HUES48 (cell line): ENCODE measurements at regions not wholly inside any gene's neighbourhood (a gene's known extent, or its start where the extent isn't known, plus 50 kb on each side); places are given as distances from the start of the nearest gene placed in this dataset.

ENCODE experiments used
- H3K27ac ChIP-seq: one replicate; pipeline ENCODE4 v1.7.0; 2013; ENCODE audit warnings: low read depth, low read length, inconsistent platforms
- H3K27me3 ChIP-seq: 2 replicates; pipeline ENCODE4 v1.6.1; 2013; ENCODE audit warnings: mild to moderate bottlenecking, low read length; ENCODE audit not compliant: control insufficient read depth, insufficient read depth
- H3K36me3 ChIP-seq: 2 replicates; pipeline ENCODE4 v1.6.1; 2013; ENCODE audit warnings: low read length; ENCODE audit not compliant: control insufficient read depth, insufficient read depth
- H3K4me1 ChIP-seq: 2 replicates; pipeline ENCODE4 v1.6.1; 2013; ENCODE audit warnings: mild to moderate bottlenecking, low read length; ENCODE audit not compliant: control insufficient read depth, insufficient read depth
- H3K4me3 ChIP-seq: 2 replicates; pipeline ENCODE4 v1.5.1; 2013; ENCODE audit warnings: mild to moderate bottlenecking, low read depth, low read length
- H3K9ac ChIP-seq: 2 replicates; pipeline ENCODE4 v1.6.1; 2013; ENCODE audit warnings: mild to moderate bottlenecking, low read depth, low read length, moderate library complexity
- H3K9me3 ChIP-seq: 2 replicates; pipeline ENCODE4 v1.6.1; 2013; ENCODE audit warnings: low read length; ENCODE audit not compliant: control insufficient read depth, insufficient read depth

- Histone ChIP-seq H3K9me3 (no peaks in the 10 kb centered on the region), H3K27ac (no peak overlapping the region), H3K27me3 (no peaks in the 10 kb centered on the region), H3K4me3 (no peak overlapping the region), H3K36me3 (no peaks in the 10 kb centered on the region), H3K4me1 (no peaks in the 10 kb centered on the region), H3K9ac (no peak overlapping the region)
Observed at GRCh38 chr5:3030511-3031165, 279.2 kb upstream of the IRX2 start.

- H3K36me3 ChIP-seq = no peaks in the 10 kb centered on the region
- no peaks in the 10 kb centered on the region for H3K9me3 ChIP-seq
- no peak overlapping the region for H3K27ac ChIP-seq
- no peaks in the 10 kb centered on the region for H3K4me1 ChIP-seq
- H3K9ac ChIP-seq = no peak overlapping the region
- no peak overlapping the region for H3K4me3 ChIP-seq
- H3K27me3 ChIP-seq = no peaks in the 10 kb centered on the region
Observed at GRCh38 chr5:3029396-3029795, 277.9 kb upstream of the IRX2 start.

DNA sequence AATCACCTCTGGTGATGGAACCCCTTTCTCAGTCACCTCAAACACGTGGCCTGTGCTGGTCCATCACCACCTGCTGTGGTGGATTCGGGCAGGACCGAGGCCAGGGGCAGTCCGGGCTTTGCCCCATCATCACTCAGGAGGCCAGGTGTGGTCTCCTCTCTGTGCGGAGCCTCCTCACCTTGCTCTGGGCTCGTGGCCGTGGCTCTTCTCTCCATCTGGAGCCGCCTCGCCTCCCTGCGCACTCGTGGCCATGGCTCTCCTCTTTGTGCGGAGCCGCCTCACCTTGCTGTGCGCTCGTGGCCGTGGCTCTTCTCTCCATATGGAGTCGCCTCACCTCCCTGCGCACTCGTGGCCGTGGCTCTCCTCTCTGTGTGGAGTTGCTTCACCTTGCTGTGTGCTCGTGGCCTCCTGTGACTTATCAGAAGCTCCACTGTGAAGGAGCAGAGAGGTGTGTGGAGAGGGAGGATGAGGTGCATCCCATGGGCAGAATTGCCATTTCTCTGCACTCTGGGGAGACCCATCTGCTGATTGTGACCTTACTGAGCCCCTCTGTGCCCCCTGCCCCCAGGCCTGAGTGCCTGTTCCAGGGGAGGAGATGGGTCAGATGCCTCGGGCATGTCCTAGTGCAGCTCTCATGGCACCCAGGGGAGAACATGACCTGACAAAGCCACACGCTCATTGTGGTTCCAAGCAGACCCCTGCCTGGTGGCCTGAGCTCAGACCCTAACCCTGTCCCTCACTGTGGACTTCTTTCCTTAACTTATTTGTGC is 276.6 kb upstream of the IRX2 start:
- H3K27me3 ChIP-seq = no peaks in the 10 kb centered on the region
- H3K9ac ChIP-seq = no peak overlapping the region
- H3K4me3 ChIP-seq = no peak overlapping the region
- no peak overlapping the region for H3K27ac ChIP-seq
- no peaks in the 10 kb centered on the region for H3K36me3 ChIP-seq
- no peaks in the 10 kb centered on the region for H3K9me3 ChIP-seq
- peaks cover 5% of the 10 kb centered on the region; the same call in 1 of the 2 replicates for H3K4me1 ChIP-seq

GRCh38 chr5:3027185-3027865 is 275.8 kb upstream of the IRX2 start:
- Histone ChIP-seq H3K27ac (no peak overlapping the region), H3K9me3 (no peaks in the 10 kb centered on the region), H3K27me3 (no peaks in the 10 kb centered on the region), H3K4me1 (peaks cover 7% of the 10 kb centered on the region; the same call in 1 of the 2 replicates), H3K4me3 (no peak overlapping the region), H3K36me3 (no peaks in the 10 kb centered on the region), H3K9ac (no peak overlapping the region)

GRCh38 chr5:3026651-3027050 is 275.2 kb upstream of the IRX2 start:
- peaks cover 7% of the 10 kb centered on the region; the same call in 1 of the 2 replicates for H3K4me1 ChIP-seq
- no peaks in the 10 kb centered on the region for H3K36me3 ChIP-seq
- H3K9ac ChIP-seq = no peak overlapping the region
- H3K9me3 ChIP-seq = no peaks in the 10 kb centered on the region
- no peak overlapping the region for H3K27ac ChIP-seq
- H3K27me3 ChIP-seq = no peaks in the 10 kb centered on the region
- no peak overlapping the region for H3K4me3 ChIP-seq

GRCh38 chr5:3026099-3026498 is 274.6 kb upstream of the IRX2 start:
- Histone ChIP-seq H3K9ac (no peak overlapping the region), H3K4me1 (peaks cover 7% of the 10 kb centered on the region; the same call in 1 of the 2 replicates), H3K27me3 (no peaks in the 10 kb centered on the region), H3K4me3 (no peak overlapping the region), H3K9me3 (no peaks in the 10 kb centered on the region), H3K27ac (no peak overlapping the region), H3K36me3 (no peaks in the 10 kb centered on the region)

GRCh38 chr5:3025392-3025791 is 273.9 kb upstream of the IRX2 start:
- no peak overlapping the region for H3K4me3 ChIP-seq
- H3K9ac ChIP-seq = no peak overlapping the region
- peaks cover 7% of the 10 kb centered on the region; the same call in 1 of the 2 replicates for H3K4me1 ChIP-seq
- no peaks in the 10 kb centered on the region for H3K9me3 ChIP-seq
- H3K27ac ChIP-seq = no peak overlapping the region
- no peaks in the 10 kb centered on the region for H3K36me3 ChIP-seq
- no peaks in the 10 kb centered on the region for H3K27me3 ChIP-seq

- no peak overlapping the region for H3K9ac ChIP-seq
- H3K9me3 ChIP-seq = no peaks in the 10 kb centered on the region
- H3K27ac ChIP-seq = no peak overlapping the region
- H3K27me3 ChIP-seq = no peaks in the 10 kb centered on the region
- H3K36me3 ChIP-seq = no peaks in the 10 kb centered on the region
- no peak overlapping the region for H3K4me3 ChIP-seq
- peaks cover 7% of the 10 kb centered on the region; the same call in 1 of the 2 replicates for H3K4me1 ChIP-seq
Observed at GRCh38 chr5:3024976-3025375, 273.5 kb upstream of the IRX2 start.

DNA sequence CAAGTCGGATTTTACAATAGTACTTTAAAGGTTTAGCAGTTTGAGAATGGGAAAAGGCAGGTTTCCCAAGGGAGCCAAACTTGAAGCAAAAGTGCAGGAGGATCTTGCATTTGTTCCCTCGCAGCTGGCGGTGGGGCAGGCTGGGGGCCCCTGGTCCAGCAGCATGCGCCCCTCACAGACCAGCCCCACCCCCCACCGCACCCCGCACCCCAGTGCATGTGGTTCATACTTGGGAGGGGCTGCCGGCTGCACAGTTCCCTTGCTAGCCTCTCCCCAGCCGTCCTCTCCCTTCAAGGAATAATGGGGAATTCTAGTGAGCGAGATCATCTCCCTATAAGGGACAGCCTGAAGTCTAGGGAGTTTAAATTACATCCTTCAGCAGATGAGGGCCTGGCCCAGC is 273.1 kb upstream of the IRX2 start:
- Histone ChIP-seq H3K27ac (no peak overlapping the region), H3K27me3 (no peaks in the 10 kb centered on the region), H3K9me3 (no peaks in the 10 kb centered on the region), H3K4me1 (peaks cover 7% of the 10 kb centered on the region; the same call in 1 of the 2 replicates), H3K36me3 (no peaks in the 10 kb centered on the region), H3K9ac (no peak overlapping the region), H3K4me3 (no peak overlapping the region)

- Histone ChIP-seq H3K9me3 (no peaks in the 10 kb centered on the region), H3K4me1 (peaks cover 7% of the 10 kb centered on the region; the same call in 1 of the 2 replicates)
Observed at GRCh38 chr5:3024126-3024525, 272.6 kb upstream of the IRX2 start.

DNA sequence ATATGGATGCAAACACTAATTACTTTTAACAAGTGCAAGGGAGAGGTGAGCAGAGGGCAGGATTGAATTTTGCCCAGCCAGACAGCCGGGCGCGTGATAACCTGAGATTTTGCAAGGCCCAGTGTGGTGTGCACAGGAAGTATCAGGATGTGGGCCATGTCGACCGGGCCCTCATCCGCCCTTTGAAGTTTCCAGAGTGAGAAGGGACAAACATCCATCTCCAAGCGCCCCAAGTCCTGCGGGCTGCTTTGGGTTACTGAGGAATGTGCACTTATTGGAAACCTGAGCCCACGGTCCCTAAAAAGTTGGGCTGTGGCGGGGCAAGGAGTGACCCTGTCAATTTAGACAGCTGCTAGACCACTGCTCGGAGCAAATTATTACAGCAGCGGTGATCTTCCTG is 272.2 kb upstream of the IRX2 start:
- Histone ChIP-seq H3K36me3 (no peaks in the 10 kb centered on the region), H3K27me3 (no peaks in the 10 kb centered on the region), H3K9me3 (no peaks in the 10 kb centered on the region), H3K9ac (no peak overlapping the region), H3K4me3 (no peak overlapping the region), H3K4me1 (peaks cover 7% of the 10 kb centered on the region; the same call in 1 of the 2 replicates), H3K27ac (no peak overlapping the region)

More at GRCh38 chr5:3024126-3024525, 272.6 kb upstream of the IRX2 start:
- Histone ChIP-seq H3K36me3 (no peaks in the 10 kb centered on the region), H3K27me3 (no peaks in the 10 kb centered on the region), H3K9ac (no peak overlapping the region), H3K27ac (no peak overlapping the region), H3K4me3 (no peak overlapping the region)
